Inflammatory macrophage treated with lipopolysaccharide for 1 hour (primary cell): ENCODE measurements at regions not wholly inside any gene's neighbourhood (a gene's known extent, or its start where the extent isn't known, plus 50 kb on each side); places are given as distances from the start of the nearest gene placed in this dataset.
"Not testable (repeated sequence)": the region's sequence is repeated elsewhere in the genome, so short reads cannot be mapped to it uniquely, and the experiment has no call there.

Source experiments
- DNase-seq, 2 donors: peaks; one replicate each; pipeline ENCODE4 v3.0.0-alpha.2; 2020 to 2022

DNA sequence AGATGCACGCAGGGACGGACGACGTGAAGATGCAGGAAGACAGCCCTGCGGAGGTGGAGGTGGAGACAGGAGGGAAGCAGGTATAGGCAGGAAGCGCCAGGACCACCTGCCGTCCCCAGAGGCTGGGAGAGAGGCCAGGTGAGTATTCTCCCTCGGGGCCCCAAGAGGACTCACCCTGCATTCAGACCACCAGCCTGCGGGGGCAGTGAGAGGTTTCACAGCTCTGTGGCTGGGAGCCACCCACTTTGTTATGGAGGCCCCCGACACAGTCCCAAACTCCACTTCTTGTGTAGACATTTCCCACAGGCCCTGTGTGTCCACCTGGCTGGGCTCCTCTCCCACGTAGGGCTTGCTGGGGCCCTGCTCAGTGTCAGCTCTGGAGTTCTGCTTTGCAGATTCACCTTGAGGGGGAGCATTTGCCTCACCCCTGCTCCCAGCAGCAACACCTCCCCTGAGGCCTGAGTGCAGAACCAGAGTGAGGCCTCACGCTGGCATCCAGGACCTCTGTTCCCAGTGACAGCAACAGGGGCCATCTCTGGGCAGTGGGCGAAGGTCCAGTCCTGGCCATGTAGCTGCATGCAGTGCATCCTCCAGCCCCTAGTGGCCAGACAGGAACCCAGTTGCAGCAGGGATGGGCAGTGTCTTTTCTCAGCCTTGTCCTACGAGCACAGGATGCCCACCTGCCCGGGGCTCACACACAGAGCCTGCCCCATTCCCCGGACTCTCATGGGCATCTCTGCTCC, 119.4 kb upstream of the IQSEC1 start:
- no peak for DNase-seq

DNA sequence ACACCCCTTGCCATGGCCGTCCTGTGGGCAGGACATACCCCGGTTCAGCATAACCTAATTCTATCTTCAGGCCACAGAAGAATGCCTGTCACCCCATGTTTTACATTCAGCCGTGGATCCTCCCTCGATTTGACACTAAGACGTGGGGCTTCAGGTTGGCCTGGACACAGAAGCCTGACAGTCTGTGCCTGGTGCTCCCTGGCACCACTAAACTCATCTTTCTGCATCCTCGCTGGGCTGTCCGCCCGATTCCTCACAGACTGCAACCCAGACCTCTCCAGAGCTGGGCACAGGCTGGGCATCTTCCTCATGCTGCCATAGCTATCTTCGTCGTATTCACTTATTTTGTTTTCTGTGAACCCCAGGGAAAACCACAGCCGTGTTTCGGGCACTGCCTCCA, 117.8 kb upstream of the IQSEC1 start:
- DNase-seq: no peak

DNA sequence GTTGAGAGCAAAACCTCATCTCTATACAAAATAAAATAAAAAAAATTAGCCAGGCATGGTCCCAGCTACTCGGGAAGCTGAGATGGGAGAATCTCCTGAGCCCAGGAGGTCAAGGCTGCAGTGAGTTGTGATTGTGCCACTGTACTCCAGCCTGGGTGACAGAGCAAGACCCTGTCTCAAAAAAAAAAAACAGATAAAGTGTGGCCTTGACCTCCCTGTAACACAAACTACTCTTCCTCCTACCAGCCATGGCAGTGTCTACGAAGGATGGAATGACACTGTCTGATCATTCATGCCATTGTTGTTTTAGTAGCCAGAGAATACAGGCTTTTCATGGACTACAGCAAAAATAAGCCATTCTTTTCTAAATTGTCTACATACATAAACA, 117.1 kb upstream of the IQSEC1 start:
- DNase-seq: no peak

DNA sequence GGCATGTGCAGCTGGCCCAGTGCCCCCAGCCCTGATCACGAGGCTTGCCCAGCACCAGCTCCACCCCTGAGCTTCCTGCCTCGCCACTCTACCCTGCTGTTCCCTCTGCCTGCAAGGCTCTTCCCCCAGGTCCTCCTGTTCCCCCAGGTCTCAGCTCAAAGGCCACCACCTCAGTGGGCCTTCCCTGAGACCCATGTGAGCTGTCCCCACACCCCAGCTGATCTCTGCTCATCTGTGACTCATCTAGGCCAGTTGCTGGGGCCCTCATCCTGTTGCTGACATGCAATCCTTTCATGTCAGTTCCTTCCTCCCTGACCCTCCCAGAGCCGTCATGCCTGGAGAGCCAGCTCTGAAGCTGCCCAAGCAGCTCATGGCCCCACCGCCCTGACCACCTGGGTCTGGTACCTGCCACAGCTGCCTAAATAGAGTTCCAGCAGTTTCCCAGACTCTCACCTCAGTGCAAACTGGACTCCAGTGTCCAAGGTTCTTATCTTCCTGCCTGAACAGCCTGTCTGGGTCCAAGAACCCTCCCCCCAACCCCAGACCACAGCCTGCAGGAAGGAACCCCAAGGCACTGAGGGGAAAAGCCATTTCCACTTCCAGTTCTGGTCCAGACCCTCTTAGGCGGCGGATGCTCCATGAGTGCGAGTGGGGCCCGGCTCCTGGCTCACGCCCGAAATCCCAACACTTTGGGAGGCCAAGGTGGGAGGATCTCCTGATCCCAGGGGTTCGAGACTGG, 116.6 kb upstream of the IQSEC1 start:
- DNase-seq: peak; percentile 32 to 44

DNA sequence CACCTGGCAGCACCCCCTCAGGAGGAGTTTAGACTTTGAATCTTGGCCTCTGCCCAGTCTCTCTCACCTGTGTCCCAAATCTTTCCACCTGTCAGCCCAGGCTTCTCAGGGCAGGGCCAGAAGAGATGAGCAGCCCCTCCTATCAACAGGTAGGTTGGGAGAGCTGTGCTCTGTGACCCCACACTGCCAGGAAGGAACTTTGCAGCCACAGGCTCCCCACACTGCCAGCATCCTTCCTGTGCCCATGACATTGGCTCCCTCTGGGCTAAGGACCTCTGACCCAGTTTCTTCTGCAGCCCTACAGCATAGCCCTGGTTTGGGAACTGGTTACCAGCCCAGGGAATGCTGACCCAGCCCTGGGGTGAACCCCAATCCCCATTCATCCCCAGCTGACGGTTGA, 115.7 kb upstream of the IQSEC1 start:
- no peak for DNase-seq

DNA sequence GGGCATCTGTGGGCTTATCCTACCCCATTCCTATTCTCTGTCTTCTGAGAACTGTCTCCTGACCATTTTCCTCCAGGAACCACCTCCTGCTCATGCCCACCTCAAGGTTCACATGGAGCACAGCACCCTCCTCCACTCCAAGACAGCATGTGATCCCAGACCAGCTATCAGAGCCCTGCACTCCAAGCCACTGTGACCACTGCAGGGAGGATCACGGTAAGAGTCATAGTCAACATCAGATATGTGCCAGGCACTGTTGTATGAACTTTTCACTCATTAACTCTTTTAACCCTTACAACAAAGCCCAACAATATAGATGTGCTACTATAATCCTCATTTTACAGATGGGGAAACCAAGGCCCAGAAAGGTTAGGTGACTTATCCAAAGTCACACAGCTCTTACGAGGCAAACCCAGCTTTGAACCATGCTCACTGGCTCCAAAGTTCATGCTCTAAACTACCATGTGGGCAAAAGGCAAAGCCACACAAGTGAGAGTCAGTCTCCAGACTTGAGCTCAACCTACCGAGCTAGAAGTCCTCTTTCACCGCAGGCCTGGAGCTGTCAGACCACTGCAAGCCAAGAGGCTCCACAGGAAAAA, 115.1 kb upstream of the IQSEC1 start:
- no peak for DNase-seq

DNA sequence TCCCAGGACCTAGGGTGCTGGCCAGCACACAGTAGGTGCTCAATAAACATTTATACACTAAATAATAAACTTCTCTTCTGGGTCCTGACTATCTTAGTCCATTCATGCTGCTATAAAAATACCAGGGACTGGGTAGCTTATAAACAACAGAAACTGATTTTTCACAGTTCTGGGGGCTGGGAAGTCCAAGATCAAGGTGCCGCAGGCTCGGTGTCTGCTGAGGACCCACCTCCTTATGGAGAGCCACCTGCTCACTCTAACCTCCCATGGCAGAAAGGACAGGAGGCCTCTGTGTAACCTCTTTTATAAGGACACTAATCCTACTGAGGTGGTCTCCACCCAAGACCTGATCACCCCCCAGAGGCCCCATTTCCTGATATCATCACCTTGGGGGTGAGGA, 114.4 kb upstream of the IQSEC1 start:
- no peak for DNase-seq

DNA sequence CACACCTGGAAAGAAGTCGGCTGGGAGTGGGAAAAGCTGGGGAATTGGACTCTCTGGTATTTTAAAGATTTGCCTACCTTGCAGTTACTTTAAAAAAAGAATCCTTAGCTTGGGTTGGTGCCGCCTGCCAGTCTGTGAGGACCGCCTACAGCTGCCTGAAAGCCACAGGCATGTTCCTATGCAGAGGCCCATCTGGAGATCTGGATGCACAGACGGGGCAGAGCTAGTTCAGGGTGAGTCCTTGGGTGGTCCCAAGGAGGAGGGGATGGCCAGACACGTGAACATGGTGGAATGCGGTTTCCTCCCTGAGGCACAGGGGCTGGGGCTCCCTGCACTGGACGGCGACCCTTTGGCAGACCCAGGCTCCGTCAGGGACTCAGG, 113.2 kb upstream of the IQSEC1 start:
- no peak for DNase-seq

DNA sequence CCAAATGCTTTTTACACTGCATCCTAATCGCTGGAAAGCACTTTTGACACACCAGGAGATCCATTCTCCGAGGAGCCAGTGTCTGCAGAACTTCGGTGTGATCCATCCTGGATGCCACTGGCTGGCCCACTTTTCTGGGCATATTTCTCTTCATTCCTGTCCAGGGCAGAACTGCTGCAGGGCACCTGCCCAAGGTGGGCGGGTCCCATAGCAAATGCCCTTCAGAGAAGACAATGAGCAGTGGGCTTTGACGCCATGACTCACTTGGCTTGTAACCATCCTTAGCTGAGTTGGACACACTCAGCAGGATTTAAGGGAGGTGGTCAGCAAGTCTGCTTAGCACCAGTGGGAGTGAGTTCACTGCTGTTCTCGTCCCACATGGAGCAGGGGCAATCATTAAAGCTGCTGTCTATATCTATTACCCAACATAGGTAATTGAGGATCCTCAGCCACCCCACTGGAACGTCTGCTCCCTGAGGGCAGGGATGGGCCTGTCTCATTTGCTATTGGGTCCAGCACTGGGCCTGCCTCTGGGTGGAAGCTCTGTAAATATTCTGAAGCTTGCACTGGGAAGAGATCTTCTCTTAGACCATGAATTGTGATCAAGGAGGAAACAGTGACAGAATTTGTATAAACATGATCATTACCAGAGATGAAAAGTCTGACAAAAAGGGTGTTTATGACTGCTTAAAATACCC, 112.7 kb upstream of the IQSEC1 start:
- no peak for DNase-seq

DNA sequence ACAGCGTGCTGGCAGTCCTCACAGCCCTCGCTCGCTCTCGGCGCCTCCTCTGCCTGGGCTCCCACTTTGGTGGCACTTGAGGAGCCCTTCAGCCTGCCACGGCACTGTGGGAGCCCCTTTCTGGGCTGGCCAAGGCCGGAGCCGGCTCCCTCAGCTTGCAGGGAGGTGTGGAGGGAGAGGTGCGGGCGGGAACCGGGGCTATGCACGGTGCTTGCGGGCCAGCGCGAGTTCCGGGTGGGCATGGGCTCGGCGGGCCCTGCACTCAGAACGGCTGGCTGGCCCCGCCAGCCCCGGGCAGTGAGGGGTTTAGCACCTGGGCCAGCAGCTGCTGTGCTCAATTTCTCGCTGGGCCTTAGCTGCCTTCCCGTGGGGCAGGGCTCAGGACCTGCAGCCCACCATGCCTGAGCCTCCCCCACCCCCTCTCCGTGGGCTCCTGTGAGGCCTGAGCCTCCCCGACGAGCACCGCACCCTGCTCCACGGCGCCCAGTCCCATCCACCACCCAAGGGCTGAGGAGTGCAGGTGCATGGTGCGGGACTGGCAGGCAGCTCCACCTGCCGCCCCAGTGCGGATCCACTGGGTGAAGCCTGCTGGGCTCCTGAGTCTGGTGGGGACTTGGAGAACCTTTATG, 106.5 kb upstream of the IQSEC1 start:
- not testable (repeated sequence) for DNase-seq

DNA sequence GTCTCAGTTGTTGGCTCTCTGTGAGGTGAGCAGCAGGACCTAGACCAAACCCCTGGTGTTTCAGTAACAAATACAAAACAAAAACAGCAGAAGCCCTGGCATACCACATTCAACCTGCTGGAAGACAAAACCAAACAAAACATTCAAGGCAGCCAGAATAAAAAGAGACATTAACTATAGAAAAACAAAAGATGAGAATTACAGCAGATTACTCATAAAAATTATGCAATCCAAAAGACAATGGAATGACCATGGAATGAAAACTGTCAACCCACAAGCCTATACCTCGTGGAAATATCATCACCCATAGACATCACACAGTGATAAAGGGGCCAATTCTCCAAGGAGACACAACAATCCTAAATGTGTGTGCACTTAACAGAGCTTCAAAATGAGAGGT, 106.0 kb upstream of the IQSEC1 start:
- no peak for DNase-seq

DNA sequence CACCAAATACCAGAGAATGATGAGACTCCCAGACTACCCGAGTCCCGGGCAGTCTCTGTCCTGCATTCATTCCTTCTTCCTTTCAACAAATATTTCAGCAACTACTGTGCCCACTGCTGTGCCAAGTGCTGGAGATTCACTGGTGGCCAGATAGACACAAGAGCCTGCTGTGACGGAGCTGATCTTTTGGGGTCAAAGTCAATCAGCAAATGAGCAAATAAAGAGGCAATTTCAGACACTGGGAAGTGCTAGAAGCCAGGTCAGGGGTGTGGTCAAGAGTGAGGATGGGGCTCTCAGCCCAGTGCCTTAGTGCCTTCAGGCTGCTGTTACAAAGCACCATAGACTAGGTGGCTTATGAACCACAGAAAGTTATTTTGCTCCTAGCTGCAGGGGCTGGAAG, 104.9 kb upstream of the IQSEC1 start:
- DNase-seq: no peak

DNA sequence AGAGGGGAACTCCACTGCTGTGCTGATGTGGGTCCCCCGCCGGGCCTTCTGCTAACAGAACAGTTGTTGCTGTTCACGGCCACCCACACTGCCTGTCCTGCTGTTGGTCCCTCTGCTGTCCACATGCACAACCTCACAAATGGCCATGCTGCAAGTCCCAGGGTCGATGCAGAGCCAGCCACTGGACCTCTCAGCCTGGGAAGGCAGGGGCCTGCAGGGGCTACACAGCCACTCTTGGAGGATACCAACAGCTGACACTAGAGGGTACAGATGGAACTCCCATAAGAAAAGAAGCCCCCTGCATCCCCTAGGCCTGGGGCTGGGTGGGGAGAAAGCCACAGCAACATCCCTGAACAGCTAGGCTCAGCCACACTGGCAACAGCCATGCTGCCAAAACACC, 104.4 kb upstream of the IQSEC1 start:
- no peak for DNase-seq

DNA sequence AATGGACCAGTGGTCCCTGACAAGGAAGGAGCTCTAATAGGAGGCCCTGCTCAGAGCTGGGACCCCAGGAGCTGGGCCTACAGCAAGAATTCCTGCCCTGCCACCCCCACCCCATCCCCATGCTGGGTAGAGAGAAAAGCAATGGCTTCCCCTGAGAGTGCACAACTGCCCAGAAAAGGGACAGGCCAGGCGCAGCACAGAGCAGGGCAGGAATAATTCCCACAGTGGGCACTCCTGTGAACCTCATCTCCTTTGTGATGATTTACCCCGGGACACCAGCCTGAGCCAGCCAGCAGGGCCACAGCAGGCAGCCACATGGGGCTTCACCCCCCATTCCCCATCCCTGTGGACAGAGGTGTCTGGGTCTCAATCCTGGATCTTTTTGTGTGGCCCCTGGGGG, 104.0 kb upstream of the IQSEC1 start:
- DNase-seq: no peak

DNA sequence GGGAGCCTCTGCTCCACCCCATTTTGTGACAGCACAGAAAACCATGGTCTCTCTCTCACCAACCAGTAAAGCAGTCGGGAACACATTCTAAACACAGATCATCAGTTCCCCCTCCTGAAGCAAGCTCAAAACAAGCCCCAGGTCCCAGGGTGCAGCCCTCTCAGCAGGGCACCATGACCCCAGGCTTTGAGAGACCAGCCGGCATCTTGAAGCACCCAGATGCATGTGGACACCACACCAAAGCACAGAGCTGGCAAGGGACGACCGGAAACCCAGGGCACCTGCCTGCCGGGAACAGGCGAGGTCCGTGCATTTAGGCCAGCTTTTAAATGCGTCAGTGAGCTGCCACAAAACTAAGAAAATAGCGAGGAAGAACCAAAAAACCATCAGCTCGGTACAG, 103.2 kb upstream of the IQSEC1 start:
- DNase-seq: no peak

DNA sequence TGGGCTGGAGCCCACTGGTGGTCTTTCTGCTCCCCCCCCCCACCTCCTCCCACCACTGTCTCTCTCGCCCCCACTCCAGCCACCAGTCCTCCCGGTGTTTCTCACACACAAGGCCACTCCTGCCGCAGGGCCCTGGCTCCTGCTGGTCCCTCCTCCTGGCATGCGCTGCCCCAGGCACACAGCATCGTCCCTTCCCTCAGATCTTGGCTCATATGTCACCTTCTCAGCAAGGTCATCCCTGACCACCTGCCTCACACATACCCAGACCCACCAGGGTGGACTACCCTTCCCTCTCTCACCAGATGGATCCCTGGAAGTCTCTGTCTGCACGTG, 101.5 kb upstream of the IQSEC1 start:
- no peak for DNase-seq

DNA sequence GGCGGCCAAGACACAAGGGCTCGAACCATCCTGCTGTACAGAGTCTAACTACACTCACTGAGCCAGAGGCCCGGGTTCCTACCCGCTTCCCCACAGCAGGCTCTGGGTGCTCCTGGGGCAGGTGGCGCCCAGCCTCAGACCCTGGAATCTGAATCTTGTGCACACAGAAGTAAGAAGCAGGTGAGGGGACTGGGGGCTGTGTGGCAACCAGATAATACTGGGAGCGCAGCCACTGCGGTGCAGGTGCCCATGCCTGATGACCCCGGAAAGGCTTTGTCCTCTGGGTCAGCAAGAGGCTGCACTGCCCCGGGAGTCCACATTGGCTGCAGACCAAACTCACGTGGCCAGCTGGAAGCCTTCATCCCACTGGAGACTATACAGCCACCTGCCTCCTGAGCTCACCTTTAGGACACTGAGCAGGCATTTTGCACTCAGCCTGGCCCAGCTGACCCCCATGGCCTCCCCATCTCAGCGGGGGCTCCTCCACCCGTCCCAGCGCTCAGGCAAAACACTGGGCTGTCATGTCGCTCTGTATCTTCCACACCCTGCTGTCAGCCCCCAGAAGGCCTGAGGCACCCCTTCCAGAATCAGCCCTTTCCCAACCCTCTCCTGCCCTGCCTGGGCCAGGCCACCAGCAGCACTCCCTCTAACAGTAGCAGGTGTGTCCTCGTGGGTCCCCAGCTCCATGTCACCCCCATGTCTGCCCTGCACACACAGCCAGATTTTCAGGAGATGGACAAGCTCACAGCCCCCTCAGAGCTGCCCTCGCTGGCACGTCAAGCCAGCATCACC, 101.0 kb upstream of the IQSEC1 start:
- no peak for DNase-seq

DNA sequence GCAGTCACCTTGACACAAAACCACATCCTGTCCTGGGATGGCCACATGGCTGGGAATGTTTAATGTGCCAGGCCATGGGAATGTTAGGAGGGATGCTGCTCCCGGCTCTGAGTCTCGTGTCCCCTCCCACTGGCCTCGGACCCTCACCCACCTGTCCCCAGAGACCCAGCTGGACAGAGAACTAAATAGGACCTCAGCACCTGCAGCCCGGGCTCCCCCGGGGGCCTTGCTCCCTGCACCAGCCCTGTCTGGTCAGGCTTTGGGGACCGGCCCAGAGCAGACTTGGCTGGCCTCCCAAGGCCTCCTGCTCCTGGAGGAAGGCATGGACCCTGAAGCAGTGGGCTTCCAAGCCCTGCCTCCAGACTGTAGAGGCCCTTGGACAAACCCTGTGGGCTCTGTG, 100.0 kb upstream of the IQSEC1 start:
- DNase-seq: no peak

DNA sequence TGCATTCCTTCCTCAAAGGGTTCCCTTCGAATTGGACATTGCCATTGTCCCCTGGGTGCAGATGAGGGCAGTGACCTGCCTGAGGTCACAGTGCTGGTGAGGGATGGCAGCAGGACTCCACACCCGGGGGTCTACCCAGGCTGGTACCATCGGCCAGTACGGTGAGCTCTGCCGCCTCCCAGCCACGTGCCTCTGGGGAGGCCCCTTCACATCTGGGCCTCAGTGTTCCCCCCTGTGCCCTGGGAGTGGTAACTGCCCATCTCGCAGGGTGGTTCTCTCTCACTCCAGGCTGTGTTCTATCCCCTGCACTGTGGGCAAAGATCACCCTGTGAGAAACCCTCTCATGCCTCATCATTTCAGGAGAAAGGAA, 99.4 kb upstream of the IQSEC1 start:
- DNase-seq: no peak

DNA sequence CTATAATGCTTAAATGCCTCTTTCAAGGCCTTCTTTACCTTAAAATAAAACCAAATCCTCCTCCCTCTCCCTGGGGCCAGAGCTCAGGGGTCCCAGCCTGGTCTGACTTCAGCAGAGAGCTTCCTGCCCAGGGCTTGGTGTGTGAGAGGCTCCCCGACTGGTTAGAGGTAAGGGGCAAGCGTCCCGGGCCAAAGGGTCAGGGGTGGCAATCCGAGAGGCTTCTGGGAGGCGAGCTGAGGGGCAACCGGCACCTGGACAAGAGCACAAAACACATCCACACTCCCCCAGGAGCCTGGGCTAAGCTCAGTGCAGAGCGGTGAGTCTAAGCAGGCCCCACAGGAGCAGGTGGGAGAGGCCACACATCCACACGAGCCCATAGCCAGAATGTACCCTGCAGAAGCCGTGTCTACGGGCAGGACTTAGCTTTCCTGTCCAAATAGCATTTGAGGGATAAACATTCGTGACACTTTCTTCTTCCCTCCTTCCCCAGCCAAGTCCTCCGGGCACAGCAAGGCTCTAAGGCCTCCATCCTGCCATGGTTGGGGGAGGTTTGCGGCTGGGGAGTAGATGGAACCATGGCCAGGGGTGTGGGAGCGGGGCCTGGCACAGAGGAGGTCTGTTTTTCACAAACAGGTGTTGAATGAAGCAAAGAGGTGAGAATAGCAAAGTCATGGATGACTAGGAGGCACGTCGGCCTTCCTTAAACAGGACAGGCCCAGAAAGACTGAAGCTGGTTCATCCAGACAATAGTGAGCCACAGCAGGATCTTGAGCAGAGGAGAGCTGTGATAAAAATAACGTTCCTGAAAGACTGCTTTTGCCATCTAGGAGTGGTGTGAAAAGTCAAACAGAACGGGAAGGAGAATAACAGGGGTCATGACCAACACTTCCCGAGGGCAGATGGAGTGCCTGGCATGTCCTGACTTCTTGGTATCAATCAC, 98.7 kb upstream of the IQSEC1 start:
- no peak for DNase-seq

DNA sequence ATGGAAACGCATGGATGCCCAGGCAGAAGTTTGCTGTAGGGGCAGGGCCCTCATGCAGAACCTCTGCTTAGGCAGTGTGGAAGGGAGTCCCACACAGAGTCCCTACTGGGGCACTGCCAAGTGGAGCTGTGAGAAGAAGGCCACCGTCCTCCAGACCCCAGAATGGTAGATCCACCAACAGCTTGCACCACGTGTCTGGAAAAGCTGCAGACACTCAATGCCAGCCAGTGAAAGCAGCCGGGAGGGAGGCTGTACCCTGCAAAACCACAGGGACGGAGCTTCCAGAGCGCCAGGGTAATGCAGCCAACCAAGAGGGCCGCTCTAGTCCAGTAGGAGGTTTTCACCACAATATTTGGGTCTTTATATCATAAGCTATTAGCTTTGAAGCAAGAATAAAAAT, 97.1 kb upstream of the IQSEC1 start:
- no peak for DNase-seq

DNA sequence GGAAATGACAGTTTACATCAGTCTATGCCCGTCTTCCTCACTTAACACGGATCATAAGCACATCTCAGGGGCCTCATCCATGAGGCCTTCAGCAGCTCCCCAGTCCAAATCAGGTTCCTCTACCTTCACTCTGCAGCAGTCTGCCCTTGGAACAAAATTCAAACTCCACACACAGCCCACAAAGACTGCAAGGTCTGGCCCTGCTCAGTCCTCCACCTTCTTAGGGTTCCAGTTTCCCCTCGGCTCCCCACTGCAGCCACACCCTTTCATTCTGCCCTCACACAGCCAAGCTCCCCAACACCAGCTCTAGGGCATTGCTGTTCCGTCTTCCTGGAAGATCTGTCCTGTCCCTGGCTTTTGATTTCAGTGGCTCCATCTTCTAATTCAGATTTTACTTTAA, 95.2 kb upstream of the IQSEC1 start:
- no peak for DNase-seq
